Gastrocnemius medialis (tissue), 4 donors: ENCODE measurements at regions not wholly inside any gene's neighbourhood (a gene's known extent, or its start where the extent isn't known, plus 50 kb on each side); places are given as distances from the start of the nearest gene placed in this dataset.
"Not testable (repeated sequence)": the region's sequence is repeated elsewhere in the genome, so short reads cannot be mapped to it uniquely, and the experiment has no call there.

ENCODE experiments used
- ATAC-seq, 2 donors: fragments of 150-250 bp; one replicate each; pipeline ENCODE4 v1.9.1; 2016
- DNase-seq, 2 donors: peaks; one replicate each; pipeline ENCODE4 v3.0.0-alpha.2; 2019
- H3K27ac ChIP-seq, 4 donors: fragments of 200-600 bp; sonication (generic); 1 replicate in 1 of 4; 2 replicates in 3 of 4; pipeline ENCODE4 v1.5.1; 2016 to 2018; ENCODE audit warnings: mild to moderate bottlenecking in 2 of 4, moderate library complexity in 1 of 4
- H3K27me3 ChIP-seq, 3 donors: fragments of 200-600 bp; sonication (generic) in 2 of 3; 1 replicate in 1 of 3; 2 replicates in 2 of 3; pipeline versions ENCODE4 v1.5.1 to v1.6.0; 2016 to 2019; ENCODE audit warnings: mild to moderate bottlenecking in 1 of 3, moderate library complexity in 1 of 3
- H3K36me3 ChIP-seq, 2 donors: fragments of 200-600 bp; sonication (generic) in 1 of 2; one replicate each; pipeline ENCODE4 v1.5.1; 2017 to 2018
- H3K4me1 ChIP-seq, 2 donors: fragments of 200-600 bp; sonication (generic) in 1 of 2; one replicate each; pipeline ENCODE4 v1.5.1; 2016 to 2017; ENCODE audit warnings: mild to moderate bottlenecking in 2 of 2
- H3K4me3 ChIP-seq, 4 donors: fragments of 200-600 bp; sonication (generic) in 3 of 4; 1 replicate in 1 of 4; 2 replicates in 3 of 4; pipeline ENCODE4 v1.5.1; 2016 to 2019; ENCODE audit warnings: mild to moderate bottlenecking in 2 of 4
- H3K9me3 ChIP-seq, 3 donors: fragments of 200-600 bp; sonication (generic) in 2 of 3; 1 replicate in 1 of 3; 2 replicates in 2 of 3; pipeline ENCODE4 v1.5.1; 2016 to 2019
- POLR2A ChIP-seq, 2 donors: fragments of 450-650 bp; IDR thresholded peaks; one replicate each; pipeline ENCODE4 v1.6.1; 2017; ENCODE audit warnings: antibody characterized with exemption in 2 of 2, mild to moderate bottlenecking in 2 of 2, moderate library complexity in 2 of 2
- in situ Hi-C, 4 donors: fragments of 200-750 bp; cut with MboI; loops; one replicate each; pipeline versions ENCODE4 v1.15.0 to v1.8.0; 2017; ENCODE audit warnings: low sequenced_read_pairs in 4 of 4
- intact Hi-C: fragments of 100-400 bp; cut with DNase I; formaldehyde crosslinking; loops from one replicate; pipeline ENCODE4 v1.15.1; 2023; ENCODE audit warnings: low total_unique reads
- TF ChIP-seq, protein P1 (sequence below), 5 experiments: fragments of 450-650 bp in 3 of 5; fragments of 200-600 bp in 2 of 5; sonication (generic) in 2 of 5; IDR thresholded peaks in 4 of 5; conservative IDR thresholded peaks in 1 of 5; 1 replicate in 4 of 5; 2 replicates in 1 of 5; pipeline ENCODE4 v1.5.1; 2016 to 2019; ENCODE audit warnings: antibody characterized with exemption in 5 of 5, mild to moderate bottlenecking in 3 of 5, moderate library complexity in 3 of 5

DNA sequence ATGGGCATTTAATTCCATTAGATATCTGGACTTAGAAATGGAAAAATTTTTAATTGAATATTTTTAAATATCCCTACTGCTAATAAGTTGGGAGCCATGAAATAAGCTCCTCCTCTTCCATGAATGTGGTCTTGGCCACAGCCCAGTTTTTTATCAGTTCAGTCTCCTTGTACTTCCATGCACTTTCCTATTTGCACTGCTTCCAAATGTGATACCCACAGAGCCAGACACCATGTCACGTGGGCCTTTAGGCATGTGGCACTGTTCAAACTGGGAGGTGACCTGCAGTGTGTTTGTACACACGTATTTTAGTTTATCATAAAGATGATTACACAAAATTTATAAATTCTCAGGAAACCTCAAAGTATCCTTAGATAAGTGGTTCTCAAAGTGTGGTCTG, 80.1 kb upstream of the DGKG start:
- TF ChIP-seq, protein P1, sequence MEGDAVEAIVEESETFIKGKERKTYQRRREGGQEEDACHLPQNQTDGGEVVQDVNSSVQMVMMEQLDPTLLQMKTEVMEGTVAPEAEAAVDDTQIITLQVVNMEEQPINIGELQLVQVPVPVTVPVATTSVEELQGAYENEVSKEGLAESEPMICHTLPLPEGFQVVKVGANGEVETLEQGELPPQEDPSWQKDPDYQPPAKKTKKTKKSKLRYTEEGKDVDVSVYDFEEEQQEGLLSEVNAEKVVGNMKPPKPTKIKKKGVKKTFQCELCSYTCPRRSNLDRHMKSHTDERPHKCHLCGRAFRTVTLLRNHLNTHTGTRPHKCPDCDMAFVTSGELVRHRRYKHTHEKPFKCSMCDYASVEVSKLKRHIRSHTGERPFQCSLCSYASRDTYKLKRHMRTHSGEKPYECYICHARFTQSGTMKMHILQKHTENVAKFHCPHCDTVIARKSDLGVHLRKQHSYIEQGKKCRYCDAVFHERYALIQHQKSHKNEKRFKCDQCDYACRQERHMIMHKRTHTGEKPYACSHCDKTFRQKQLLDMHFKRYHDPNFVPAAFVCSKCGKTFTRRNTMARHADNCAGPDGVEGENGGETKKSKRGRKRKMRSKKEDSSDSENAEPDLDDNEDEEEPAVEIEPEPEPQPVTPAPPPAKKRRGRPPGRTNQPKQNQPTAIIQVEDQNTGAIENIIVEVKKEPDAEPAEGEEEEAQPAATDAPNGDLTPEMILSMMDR (IDR thresholded peaks at IDR 0.05 in 4 of 5, conservative IDR thresholded peaks at IDR 0.05 in 1 of 5), result no peak
- TF ChIP-seq POLR2A (IDR thresholded peaks at IDR 0.05), result no peak
- H3K27ac ChIP-seq, result no peak overlapping the region
- H3K4me1 ChIP-seq, result no peaks in the 10 kb centered on the region
- in situ Hi-C loops, result no loop called here
- DNase-seq (no peak), ATAC-seq (no peak)
- no peaks in the 10 kb centered on the region for H3K27me3 ChIP-seq
- intact Hi-C loops, result no loop called here
- no peaks in the 10 kb centered on the region for H3K36me3 ChIP-seq
- H3K9me3 ChIP-seq, result no peaks in the 10 kb centered on the region
- no peak overlapping the region for H3K4me3 ChIP-seq

DNA sequence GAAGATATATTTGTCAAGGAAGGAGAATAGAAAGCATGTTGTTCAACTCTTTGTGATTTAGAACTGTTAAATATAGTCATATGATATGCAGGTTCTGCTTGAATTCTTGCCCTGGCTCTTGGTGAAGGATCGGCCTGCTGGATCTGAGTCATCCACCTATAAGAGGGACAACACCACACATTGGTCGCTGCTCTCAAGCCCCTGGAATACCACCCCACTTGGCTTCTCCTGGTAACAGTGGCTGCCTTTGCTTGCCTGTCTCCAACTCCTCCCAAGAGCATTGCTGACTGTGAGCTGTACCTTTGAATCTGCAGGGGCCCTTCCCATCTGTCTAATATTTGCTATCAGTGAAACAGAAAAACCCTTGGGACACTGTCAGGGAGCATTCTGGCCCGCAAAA, 78.9 kb upstream of the DGKG start:
- H3K4me1 ChIP-seq, result no peaks in the 10 kb centered on the region
- ATAC-seq (peak in 1 of 2 donors; percentile 61), DNase-seq (peak in 1 of 2 donors; percentile 25)
- intact Hi-C loops (no loop called here), in situ Hi-C loops (no loop called here)
- no peaks in the 10 kb centered on the region for H3K36me3 ChIP-seq
- no peaks in the 10 kb centered on the region for H3K27me3 ChIP-seq
- no peak overlapping the region for H3K27ac ChIP-seq
- H3K9me3 ChIP-seq, result no peaks in the 10 kb centered on the region
- no peak overlapping the region for H3K4me3 ChIP-seq
- TF ChIP-seq, protein P1 (IDR thresholded peaks at IDR 0.05 in 4 of 5, conservative IDR thresholded peaks at IDR 0.05 in 1 of 5), result no peak
- TF ChIP-seq POLR2A (IDR thresholded peaks at IDR 0.05), result no peak

DNA sequence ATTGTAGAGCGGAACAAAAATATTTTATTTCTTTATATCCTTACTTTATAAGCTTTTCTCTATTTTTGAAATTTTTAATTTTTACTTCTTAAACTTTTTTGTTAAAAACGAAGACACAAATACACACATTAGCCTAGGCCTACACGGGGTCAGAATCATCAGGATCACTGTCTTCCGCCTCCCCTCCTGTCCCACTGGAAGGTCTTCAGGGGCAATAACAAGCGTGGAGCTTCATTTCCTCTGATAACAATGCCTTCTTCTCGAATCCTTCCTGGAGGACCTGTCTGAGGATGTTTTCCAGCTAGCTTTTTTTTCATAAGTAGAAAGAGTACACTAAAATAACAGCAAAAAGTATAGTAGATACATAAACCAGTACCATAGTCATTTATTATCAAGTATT, 77.7 kb upstream of the DGKG start:
- H3K27me3 ChIP-seq, result no peaks in the 10 kb centered on the region
- H3K4me1 ChIP-seq, result no peaks in the 10 kb centered on the region
- no peaks in the 10 kb centered on the region for H3K9me3 ChIP-seq
- no peak overlapping the region for H3K4me3 ChIP-seq
- TF ChIP-seq POLR2A (IDR thresholded peaks at IDR 0.05), result no peak
- TF ChIP-seq, protein P1 (IDR thresholded peaks at IDR 0.05 in 4 of 5, conservative IDR thresholded peaks at IDR 0.05 in 1 of 5), result no peak
- ATAC-seq, result no peak
- no peaks in the 10 kb centered on the region for H3K36me3 ChIP-seq
- DNase-seq, result no peak
- no peak overlapping the region for H3K27ac ChIP-seq
- in situ Hi-C loops (no loop called here), intact Hi-C loops (no loop called here)

- ATAC-seq, H3K36me3 ChIP-seq, H3K27ac ChIP-seq, DNase-seq, intact Hi-C loops, H3K9me3 ChIP-seq, H3K4me1 ChIP-seq, in situ Hi-C loops, H3K27me3 ChIP-seq, H3K4me3 ChIP-seq: not testable (repeated sequence)
These were observed 73.3 kb upstream of the DGKG start for GRCh38 chr3:186435332-186435731.

- no peak overlapping the region for H3K27ac ChIP-seq
- H3K9me3 ChIP-seq, result no peaks in the 10 kb centered on the region
- no peak overlapping the region for H3K4me3 ChIP-seq
- TF ChIP-seq POLR2A (IDR thresholded peaks at IDR 0.05), result no peak
- TF ChIP-seq, protein P1 (IDR thresholded peaks at IDR 0.05 in 4 of 5, conservative IDR thresholded peaks at IDR 0.05 in 1 of 5), result no peak
- no peaks in the 10 kb centered on the region for H3K27me3 ChIP-seq
- no peaks in the 10 kb centered on the region for H3K36me3 ChIP-seq
- intact Hi-C loops (no loop called here), in situ Hi-C loops (no loop called here)
- DNase-seq, result no peak
- ATAC-seq, result no peak
- H3K4me1 ChIP-seq, result no peaks in the 10 kb centered on the region
These were observed 71.1 kb upstream of the DGKG start for GRCh38 chr3:186432944-186433732.
